ENCODE measurements at regions not wholly inside any gene's neighbourhood (a gene's known extent, or its start where the extent isn't known, plus 50 kb on each side); places are given as distances from the start of the nearest gene placed in this dataset.

- Histone ChIP-seq H3K9me3 (replicated peaks; ENCODE audit: control insufficient read depth, insufficient read depth, low read depth, low read length) (no peaks in the 10 kb centered on the region), H3K9me1 (ENCODE audit: control insufficient read depth, insufficient read depth, low read length) (peaks cover 4% of the 10 kb centered on the region), H3K27me3 (ENCODE audit: control insufficient read depth in 2 of 2, insufficient read depth in 2 of 2, low read length in 2 of 2) (no peaks in the 10 kb centered on the region), H2AFZ (ENCODE audit: low read depth, low read length) (peak overlapping the region; percentile 46; the same call in 1 of the 2 replicates), H3K36me3 (ENCODE audit: control insufficient read depth, insufficient read depth, low read length) (no peaks in the 10 kb centered on the region), H3K27ac (ENCODE audit: extremely low read depth, low read depth, low read length) (no peak overlapping the region), H3K4me2 (ENCODE audit: insufficient read depth, low read length) (peak overlapping the region; percentile 46), H3K79me2 (ENCODE audit: control insufficient read depth, insufficient read depth, low read length) (no peaks in the 10 kb centered on the region), H3K4me3 (no peak overlapping the region), H4K20me1 (replicated peaks; ENCODE audit: control insufficient read depth, insufficient read depth, low read length) (no peaks in the 10 kb centered on the region), H3K9ac (ENCODE audit: insufficient read depth in 1 of 2, low read depth in 2 of 2, low read length in 2 of 2) (peak overlapping the region; percentile 8 to 79), H3K4me1 (replicated peaks in 1 of 2; ENCODE audit: control insufficient read depth in 2 of 2, insufficient read depth in 2 of 2, low read length in 2 of 2) (peaks cover 20 to 28% of the 10 kb centered on the region in 2 experiments)
- in situ Hi-C loops (cut with MboI) (no loop called here), intact Hi-C loops (cut with micrococcal nuclease) (no loop called here)
- no TSS peak for BruUV-seq (replicated peaks)
- CTCF ChIA-PET (ENCODE audit: low intra/inter-chr PET ratio): no interaction called here
- POLR2A ChIA-PET: interaction anchor here (0.7 to 2.5 kb wide), 7 partner anchors 10 to 231 kb away, joined by 3 to 10 read pairs (median 3); partner anchors contain the start of gene VEGFA
- FAIRE-seq: no peak
- WGBS (ENCODE audit: insufficient coverage, low coverage, missing lambda C conversion rate): 34% methylated on average over 12 of the region's 12 CpGs
- DNase-seq (ENCODE audit: extremely low read depth in 1 of 4, low spot score in 3 of 4): no peak
- ATAC-seq: peak; percentile 39
- TF ChIP-seq NFIC (IDR thresholded peaks at IDR 0.05) (peak; percentile 82), ZFP1 (CRISPR knock-in tag; IDR thresholded peaks at IDR 0.05) (no peak), ZNF76 (CRISPR knock-in tag; IDR thresholded peaks at IDR 0.05; ENCODE audit: borderline replicate concordance) (0 out of 2 replicates have a peak, but pooled peaks have one; percentile 32), CEBPG (CRISPR knock-in tag; IDR thresholded peaks at IDR 0.05) (0 out of 2 replicates have a peak, but pooled peaks have one; percentile 18), CEBPG (tag; conservative IDR thresholded peaks at IDR 0.05 in 1 of 2, IDR thresholded peaks at IDR 0.05 in 1 of 2) (no peak), BRCA1 (IDR thresholded peaks at IDR 0.05) (no peak), BRCA1 (CRISPR knock-in tag; IDR thresholded peaks at IDR 0.05) (0 out of 2 replicates have a peak, but pooled peaks have one; percentile 56), JUNB (CRISPR knock-in tag; conservative IDR thresholded peaks at IDR 0.05) (0 out of 2 replicates have a peak, but pooled peaks have one; percentile 19)
- TF ChIP-seq, protein P1, sequence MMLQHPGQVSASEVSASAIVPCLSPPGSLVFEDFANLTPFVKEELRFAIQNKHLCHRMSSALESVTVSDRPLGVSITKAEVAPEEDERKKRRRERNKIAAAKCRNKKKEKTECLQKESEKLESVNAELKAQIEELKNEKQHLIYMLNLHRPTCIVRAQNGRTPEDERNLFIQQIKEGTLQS (IDR thresholded peaks at IDR 0.05): no peak
- TF ChIP-seq, protein P1 (CRISPR knock-in tag; conservative IDR thresholded peaks at IDR 0.05): no peak
- TF ChIP-seq, protein P2, sequence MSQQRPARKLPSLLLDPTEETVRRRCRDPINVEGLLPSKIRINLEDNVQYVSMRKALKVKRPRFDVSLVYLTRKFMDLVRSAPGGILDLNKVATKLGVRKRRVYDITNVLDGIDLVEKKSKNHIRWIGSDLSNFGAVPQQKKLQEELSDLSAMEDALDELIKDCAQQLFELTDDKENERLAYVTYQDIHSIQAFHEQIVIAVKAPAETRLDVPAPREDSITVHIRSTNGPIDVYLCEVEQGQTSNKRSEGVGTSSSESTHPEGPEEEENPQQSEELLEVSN (IDR thresholded peaks at IDR 0.05; ENCODE audit: borderline replicate concordance in 1 of 2, extremely low read depth in 1 of 2, insufficient read depth in 1 of 2, insufficient read length in 1 of 2, low read depth in 1 of 2, low read length in 1 of 2, poor library complexity in 1 of 2, severe bottlenecking in 1 of 2): peak; percentile 29 to 49
- TF ChIP-seq, protein P3, sequence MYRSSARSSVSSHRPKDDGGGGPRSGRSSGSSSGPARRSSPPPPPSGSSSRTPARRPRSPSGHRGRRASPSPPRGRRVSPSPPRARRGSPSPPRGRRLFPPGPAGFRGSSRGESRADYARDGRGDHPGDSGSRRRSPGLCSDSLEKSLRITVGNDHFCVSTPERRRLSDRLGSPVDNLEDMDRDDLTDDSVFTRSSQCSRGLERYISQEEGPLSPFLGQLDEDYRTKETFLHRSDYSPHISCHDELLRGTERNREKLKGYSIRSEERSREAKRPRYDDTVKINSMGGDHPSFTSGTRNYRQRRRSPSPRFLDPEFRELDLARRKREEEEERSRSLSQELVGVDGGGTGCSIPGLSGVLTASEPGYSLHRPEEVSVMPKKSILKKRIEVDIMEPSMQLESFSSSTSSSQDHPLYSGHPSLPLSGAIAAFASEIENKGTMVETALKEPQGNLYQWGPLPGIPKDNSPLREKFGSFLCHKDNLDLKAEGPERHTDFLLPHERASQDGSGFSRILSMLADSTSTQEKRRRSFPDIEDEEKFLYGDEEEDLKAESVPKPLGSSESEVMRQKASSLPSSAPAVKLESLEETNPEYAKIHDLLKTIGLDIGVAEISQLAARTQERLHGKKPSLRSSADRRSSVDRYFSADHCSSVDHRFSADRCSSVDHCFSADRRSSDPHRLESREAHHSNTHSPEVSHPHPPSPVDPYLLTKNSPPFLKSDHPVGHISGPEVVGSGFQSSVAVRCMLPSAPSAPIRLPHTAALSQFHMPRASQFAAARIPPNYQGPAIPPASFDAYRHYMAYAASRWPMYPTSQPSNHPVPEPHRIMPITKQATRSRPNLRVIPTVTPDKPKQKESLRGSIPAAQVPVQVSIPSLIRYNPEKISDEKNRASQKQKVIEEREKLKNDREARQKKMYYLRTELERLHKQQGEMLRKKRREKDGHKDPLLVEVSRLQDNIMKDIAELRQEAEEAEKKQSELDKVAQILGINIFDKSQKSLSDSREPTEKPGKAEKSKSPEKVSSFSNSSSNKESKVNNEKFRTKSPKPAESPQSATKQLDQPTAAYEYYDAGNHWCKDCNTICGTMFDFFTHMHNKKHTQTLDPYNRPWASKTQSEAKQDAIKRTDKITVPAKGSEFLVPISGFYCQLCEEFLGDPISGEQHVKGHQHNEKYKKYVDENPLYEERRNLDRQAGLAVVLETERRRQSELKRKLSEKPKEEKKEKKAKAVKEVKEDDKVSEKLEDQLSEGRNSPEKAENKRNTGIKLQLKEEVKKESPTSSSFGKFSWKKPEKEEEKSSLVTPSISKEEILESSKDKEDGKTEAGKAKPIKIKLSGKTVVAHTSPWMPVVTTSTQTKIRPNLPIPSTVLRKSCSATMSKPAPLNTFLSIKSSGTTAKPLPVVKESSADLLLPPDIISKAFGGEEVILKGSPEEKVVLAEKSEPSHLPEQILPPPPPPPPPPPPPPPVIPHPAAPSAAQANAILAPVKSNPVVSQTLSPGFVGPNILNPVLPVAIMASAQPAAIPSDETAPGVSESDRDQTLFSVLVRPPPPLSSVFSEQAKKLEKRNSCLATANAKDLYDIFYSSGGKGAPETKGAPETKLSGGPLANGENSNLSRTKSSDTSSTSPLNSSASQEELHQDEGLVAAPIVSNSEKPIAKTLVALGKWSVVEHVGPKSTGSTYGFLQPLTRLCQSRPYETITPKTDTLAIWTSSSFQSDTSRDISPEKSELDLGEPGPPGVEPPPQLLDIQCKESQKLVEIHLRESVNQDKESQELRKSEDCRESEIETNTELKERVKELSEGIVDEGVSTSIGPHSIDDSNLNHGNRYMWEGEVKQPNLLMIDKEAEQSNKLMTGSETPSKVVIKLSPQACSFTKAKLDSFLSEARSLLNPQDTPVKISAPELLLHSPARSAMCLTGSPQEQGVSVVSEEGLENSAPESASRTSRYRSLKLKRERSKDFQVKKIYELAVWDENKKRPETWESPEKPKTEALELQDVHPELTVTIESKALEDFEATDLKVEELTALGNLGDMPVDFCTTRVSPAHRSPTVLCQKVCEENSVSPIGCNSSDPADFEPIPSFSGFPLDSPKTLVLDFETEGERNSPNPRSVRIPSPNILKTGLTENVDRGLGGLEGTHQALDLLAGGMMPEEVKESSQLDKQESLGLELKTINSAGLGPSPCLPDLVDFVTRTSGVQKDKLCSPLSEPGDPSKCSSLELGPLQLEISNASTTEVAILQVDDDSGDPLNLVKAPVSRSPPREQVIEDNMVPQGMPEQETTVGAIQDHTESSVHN (IDR thresholded peaks at IDR 0.05; ENCODE audit: borderline replicate concordance in 1 of 2, low read depth in 1 of 2): no peak
Observed at GRCh38 chr6:43887340-43887858, 117.4 kb downstream of the VEGFA start.

Data from K562 (cell line).